ENCODE measurements at regions not wholly inside any gene's neighbourhood (a gene's known extent, or its start where the extent isn't known, plus 50 kb on each side); places are given as distances from the start of the nearest gene placed in this dataset.

DNA sequence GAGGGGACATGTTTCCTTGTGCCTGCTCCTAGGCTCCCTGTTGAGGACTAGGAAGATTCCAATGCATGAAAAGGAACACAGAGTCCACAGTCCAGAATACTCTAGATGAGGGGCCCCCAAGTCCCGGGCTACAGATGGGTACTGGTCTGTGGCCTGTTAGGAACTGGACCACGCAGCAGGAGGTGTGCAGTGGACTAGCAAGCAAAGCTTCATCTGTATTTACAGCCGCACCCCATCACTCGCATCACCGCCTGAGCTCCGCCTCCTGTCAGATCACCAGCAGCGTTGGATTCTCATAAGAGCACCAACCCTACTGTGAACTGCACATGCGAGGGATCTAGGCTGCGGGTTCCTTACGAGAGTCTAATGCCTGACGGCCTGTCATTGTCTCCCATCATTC, 233.0 kb upstream of the MKLN1 start:
- H3K4me1 ChIP-seq (ENCODE audit: control insufficient read depth in 1 of 2, low read depth in 2 of 2), result peaks cover 45 to 98% of the 10 kb centered on the region in 2 donors
- DNase-seq (ENCODE audit: low spot score), result no peak
- H3K4me3 ChIP-seq, result no peak overlapping the region
- no peaks in the 10 kb centered on the region for H3K9me3 ChIP-seq
- H3K27me3 ChIP-seq (replicated peaks; ENCODE audit: insufficient read depth), result no peaks in the 10 kb centered on the region
- no peak overlapping the region for H3K27ac ChIP-seq
- ATAC-seq (ENCODE audit: insufficient number of reproducible peaks, low FRiP score, low read depth), result no peak
- H3K36me3 ChIP-seq, result peaks cover 12% of the 10 kb centered on the region
- TF ChIP-seq, protein P1, sequence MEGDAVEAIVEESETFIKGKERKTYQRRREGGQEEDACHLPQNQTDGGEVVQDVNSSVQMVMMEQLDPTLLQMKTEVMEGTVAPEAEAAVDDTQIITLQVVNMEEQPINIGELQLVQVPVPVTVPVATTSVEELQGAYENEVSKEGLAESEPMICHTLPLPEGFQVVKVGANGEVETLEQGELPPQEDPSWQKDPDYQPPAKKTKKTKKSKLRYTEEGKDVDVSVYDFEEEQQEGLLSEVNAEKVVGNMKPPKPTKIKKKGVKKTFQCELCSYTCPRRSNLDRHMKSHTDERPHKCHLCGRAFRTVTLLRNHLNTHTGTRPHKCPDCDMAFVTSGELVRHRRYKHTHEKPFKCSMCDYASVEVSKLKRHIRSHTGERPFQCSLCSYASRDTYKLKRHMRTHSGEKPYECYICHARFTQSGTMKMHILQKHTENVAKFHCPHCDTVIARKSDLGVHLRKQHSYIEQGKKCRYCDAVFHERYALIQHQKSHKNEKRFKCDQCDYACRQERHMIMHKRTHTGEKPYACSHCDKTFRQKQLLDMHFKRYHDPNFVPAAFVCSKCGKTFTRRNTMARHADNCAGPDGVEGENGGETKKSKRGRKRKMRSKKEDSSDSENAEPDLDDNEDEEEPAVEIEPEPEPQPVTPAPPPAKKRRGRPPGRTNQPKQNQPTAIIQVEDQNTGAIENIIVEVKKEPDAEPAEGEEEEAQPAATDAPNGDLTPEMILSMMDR (IDR thresholded peaks at IDR 0.05), result no peak

DNA sequence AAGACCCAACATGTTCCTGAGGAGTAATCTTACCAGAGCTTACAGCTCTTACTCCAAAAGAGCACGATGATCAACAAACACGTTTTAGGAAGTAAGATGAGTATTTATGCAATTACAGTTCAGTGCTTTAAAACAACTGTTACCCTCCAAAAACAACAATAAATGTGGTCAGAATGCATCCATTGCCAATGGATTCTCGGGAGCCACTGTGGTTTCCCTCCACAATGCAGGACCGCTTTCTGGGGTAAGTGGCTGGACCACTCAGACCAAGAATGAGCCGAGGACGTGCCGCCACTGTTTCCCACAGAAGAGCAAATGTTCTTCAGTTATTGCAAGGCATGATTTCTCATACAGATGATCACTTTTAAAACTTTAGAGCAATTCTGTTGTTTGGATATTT, 232.3 kb upstream of the MKLN1 start:
- Histone ChIP-seq H3K4me3 (no peak overlapping the region), H3K27me3 (replicated peaks; ENCODE audit: insufficient read depth) (no peaks in the 10 kb centered on the region), H3K27ac (no peak overlapping the region), H3K9me3 (no peaks in the 10 kb centered on the region), H3K36me3 (peaks cover 12% of the 10 kb centered on the region), H3K4me1 (ENCODE audit: control insufficient read depth in 1 of 2, low read depth in 2 of 2) (peaks cover 48 to 100% of the 10 kb centered on the region in 2 donors)
- ATAC-seq (ENCODE audit: insufficient number of reproducible peaks, low FRiP score, low read depth), result no peak
- no peak for DNase-seq (ENCODE audit: low spot score)
- TF ChIP-seq, protein P1 (IDR thresholded peaks at IDR 0.05), result no peak

DNA sequence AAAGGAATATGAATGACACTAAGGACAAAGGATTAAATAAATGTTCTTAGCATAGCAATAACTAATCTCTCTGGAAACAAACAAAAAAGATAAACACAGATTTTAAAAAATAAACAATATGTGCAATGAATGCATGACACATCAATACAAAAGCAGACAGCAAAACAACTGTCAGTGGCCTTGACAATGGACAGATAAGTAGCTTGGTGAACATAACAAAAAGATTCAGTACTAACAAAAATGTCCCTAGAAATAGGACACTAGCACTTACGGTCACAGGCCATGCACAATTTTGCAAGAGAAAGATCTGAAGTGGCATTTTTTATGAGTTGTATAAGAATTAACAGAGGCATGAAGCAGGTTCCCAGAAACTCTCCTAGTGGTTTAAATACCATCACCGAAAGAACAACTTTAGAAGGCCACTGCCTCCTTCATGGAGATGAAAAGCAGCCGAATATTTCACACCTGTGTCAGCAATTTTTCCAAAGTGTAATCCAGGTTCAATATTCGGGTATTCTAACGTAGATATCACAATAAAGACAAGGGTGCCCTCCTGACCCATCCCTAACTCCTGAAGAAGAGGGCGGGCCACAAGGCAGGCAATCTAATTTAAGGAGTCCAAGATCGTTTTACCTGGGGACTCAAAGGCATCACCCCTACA, 231.3 kb upstream of the MKLN1 start:
- no peak for ATAC-seq (ENCODE audit: insufficient number of reproducible peaks, low FRiP score, low read depth)

DNA sequence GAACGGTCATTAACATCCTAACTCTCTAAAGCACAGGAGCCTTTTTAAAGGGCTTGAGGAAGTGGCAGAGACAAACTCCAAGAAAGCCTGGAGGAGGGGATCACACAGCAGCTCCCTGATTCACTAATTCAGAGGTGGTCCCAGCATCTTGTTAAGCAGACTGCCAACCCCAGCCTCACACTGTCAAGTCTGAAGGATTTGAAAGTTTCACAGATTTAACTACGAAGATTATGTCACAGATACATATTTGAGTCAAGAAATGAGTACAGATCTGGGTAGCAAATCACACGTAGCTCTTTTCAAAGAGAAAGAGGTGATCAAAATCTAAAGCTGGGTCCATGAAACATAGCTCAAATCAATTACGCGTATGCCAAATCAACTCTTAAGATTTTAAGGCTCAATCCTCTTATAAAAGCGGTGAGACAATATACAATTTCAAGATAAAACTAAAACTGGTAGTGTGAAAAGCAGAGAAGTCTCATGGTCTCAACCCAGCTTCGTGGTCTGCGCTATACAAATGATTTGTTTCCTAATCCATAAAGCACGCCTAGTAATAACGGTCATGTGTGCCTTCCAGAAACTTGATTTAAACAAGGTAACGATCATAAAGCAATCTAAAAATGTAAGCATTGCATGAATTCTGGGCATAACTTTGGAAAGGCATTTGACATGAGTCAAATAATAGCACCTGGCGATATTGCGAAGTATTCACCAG, 229.9 kb upstream of the MKLN1 start:
- TF ChIP-seq, protein P1 (IDR thresholded peaks at IDR 0.05), result no peak
- Histone ChIP-seq H3K4me3 (no peak overlapping the region), H3K27ac (no peak overlapping the region), H3K27me3 (replicated peaks; ENCODE audit: insufficient read depth) (no peaks in the 10 kb centered on the region), H3K4me1 (ENCODE audit: control insufficient read depth in 1 of 2, low read depth in 2 of 2) (peaks cover 57 to 100% of the 10 kb centered on the region in 2 donors), H3K9me3 (no peaks in the 10 kb centered on the region), H3K36me3 (peaks cover 12% of the 10 kb centered on the region)
- no peak for ATAC-seq (ENCODE audit: insufficient number of reproducible peaks, low FRiP score, low read depth)
- no peak for DNase-seq (ENCODE audit: low spot score)

More for the DNA sequence above, 231.3 kb upstream of the MKLN1 start:
- TF ChIP-seq, protein P1 (IDR thresholded peaks at IDR 0.05), result no peak
- Histone ChIP-seq H3K4me3 (no peak overlapping the region), H3K9me3 (no peaks in the 10 kb centered on the region), H3K4me1 (ENCODE audit: control insufficient read depth in 1 of 2, low read depth in 2 of 2) (peaks cover 47 to 100% of the 10 kb centered on the region in 2 donors), H3K36me3 (peaks cover 12% of the 10 kb centered on the region), H3K27ac (no peak overlapping the region), H3K27me3 (replicated peaks; ENCODE audit: insufficient read depth) (no peaks in the 10 kb centered on the region)
- DNase-seq (ENCODE audit: low spot score), result no peak

DNA sequence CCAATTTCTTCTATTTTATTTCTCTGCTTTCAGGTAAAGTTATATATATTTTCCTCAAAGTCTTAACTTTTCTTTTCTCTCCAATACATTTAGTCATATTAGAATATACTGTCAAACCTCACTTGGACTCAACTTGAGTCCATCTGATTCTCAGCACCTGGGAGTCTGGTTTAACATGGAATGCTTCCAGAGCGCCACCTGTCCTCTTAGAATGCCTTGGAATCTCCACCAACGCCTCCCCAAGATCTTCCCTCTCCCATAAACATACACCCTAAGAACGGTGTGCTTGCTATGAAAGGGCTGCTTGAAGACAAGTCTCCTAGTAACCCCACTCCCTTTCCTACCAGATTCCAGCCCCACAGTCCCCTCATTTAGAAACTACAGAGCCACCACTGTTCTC, 229.1 kb upstream of the MKLN1 start:
- DNase-seq (ENCODE audit: low spot score) (no peak), ATAC-seq (ENCODE audit: insufficient number of reproducible peaks, low FRiP score, low read depth) (no peak)
- Histone ChIP-seq H3K4me1 (ENCODE audit: control insufficient read depth in 1 of 2, low read depth in 2 of 2) (peaks cover 54 to 100% of the 10 kb centered on the region in 2 donors), H3K27ac (no peak overlapping the region), H3K4me3 (no peak overlapping the region), H3K27me3 (replicated peaks; ENCODE audit: insufficient read depth) (no peaks in the 10 kb centered on the region), H3K9me3 (no peaks in the 10 kb centered on the region), H3K36me3 (peaks cover 12% of the 10 kb centered on the region)
- TF ChIP-seq, protein P1 (IDR thresholded peaks at IDR 0.05), result no peak

Measured in thoracic aorta (tissue), 2 donors.